ENCODE measurements at regions not wholly inside any gene's neighbourhood (a gene's known extent, or its start where the extent isn't known, plus 50 kb on each side); places are given as distances from the start of the nearest gene placed in this dataset.

GRCh38 chr6:14625173-14625895 is 507.8 kb downstream of the CD83 start:
- Mint-ChIP-seq H3K9me3 (peaks cover 9 to 11% of the 10 kb centered on the region in 2 experiments; a peak in 4 of 5 replicates), H3K4me3 (peak overlapping the region in 1 of 2 experiments; percentile 33; a peak in 2 of 5 replicates), H3K4me1 (peaks cover 65 to 66% of the 10 kb centered on the region in 2 experiments), H3K36me3 (ENCODE audit: insufficient read depth in 1 of 3, low read depth in 3 of 3) (peaks cover 4 to 17% (median 11%) of the 10 kb centered on the region in 3 experiments), H3K27me3 (ENCODE audit: low read depth) (no peaks in the 10 kb centered on the region; the same call in 1 of the 2 replicates), H3K27ac (peak overlapping the region; percentile 25 to 98 (median 88); a peak in 6 of 7 replicates)
- Histone ChIP-seq H2BK120ac (ENCODE audit: low read depth, low read length, poor library complexity, severe bottlenecking) (no peak overlapping the region), H3K18ac (ENCODE audit: insufficient read length, low read depth, low read length) (no peak overlapping the region), H3K23me2 (ENCODE audit: insufficient read length, low read depth, low read length, poor library complexity, severe bottlenecking) (no peaks in the 10 kb centered on the region), H3K27me3 (ENCODE audit: insufficient read depth, low read length) (no peaks in the 10 kb centered on the region), H3T11ph (ENCODE audit: low read length) (no peak overlapping the region), H2BK15ac (ENCODE audit: low read depth, low read length) (no peak overlapping the region), H4K8ac (replicated peaks; ENCODE audit: insufficient read length, low read depth, low read length) (no peak overlapping the region), H3K4me2 (ENCODE audit: insufficient read depth, insufficient read length, low read length) (peak overlapping the region; percentile 24), H3K4ac (ENCODE audit: low read depth, low read length) (no peak overlapping the region), H3K79me1 (ENCODE audit: insufficient read depth, low read depth, low read length, poor library complexity, severe bottlenecking) (no peaks in the 10 kb centered on the region), H3K23ac (ENCODE audit: insufficient read length, low read depth, low read length) (no peak overlapping the region), H3K79me2 (ENCODE audit: insufficient read depth, low read length) (no peaks in the 10 kb centered on the region), H3K27ac (ENCODE audit: insufficient read length, low read depth, low read length) (no peak overlapping the region), H3K4me1 (ENCODE audit: insufficient read depth, low read length) (peaks cover 4% of the 10 kb centered on the region; the same call in 1 of the 2 replicates), H3K9ac (ENCODE audit: extremely low read depth, insufficient read length, low read length) (no peak overlapping the region), H2BK5ac (ENCODE audit: insufficient read length, low read length) (no peak overlapping the region), H4K20me1 (ENCODE audit: control insufficient read depth, insufficient read depth, insufficient read length) (no peaks in the 10 kb centered on the region), H4K91ac (ENCODE audit: insufficient read length, low read depth, low read length) (no peak overlapping the region), H4K5ac (ENCODE audit: insufficient read length, low read depth, low read length) (no peak overlapping the region), H2AK5ac (ENCODE audit: insufficient read length, low read length) (no peak overlapping the region), H3K14ac (ENCODE audit: insufficient read depth, low read length) (no peak overlapping the region), H2BK12ac (ENCODE audit: insufficient read length, low read depth, low read length) (no peak overlapping the region), H2BK20ac (ENCODE audit: low read depth, low read length, poor library complexity, severe bottlenecking) (no peak overlapping the region), H3K9me3 (ENCODE audit: control insufficient read depth, low read depth, low read length) (no peaks in the 10 kb centered on the region), H3K56ac (ENCODE audit: insufficient read length, low read depth, low read length) (no peak overlapping the region), H2AFZ (ENCODE audit: low read length) (no peak overlapping the region)
- no peak for DNase-seq
- TF ChIP-seq CTCF (conservative IDR thresholded peaks at IDR 0.05): no peak
- no CpG with 5 or more reads among the region's 8 CpGs for WGBS (ENCODE audit: extremely low coverage, insufficient read length, low lambda C conversion rate)
